RCC 7860 (cell line): ENCODE measurements at regions not wholly inside any gene's neighbourhood (a gene's known extent, or its start where the extent isn't known, plus 50 kb on each side); places are given as distances from the start of the nearest gene placed in this dataset.
"Not testable (repeated sequence)": the region's sequence is repeated elsewhere in the genome, so short reads cannot be mapped to it uniquely, and the experiment has no call there.

Experiments
- DNase-seq: peaks from one replicate; pipeline ENCODE4 v3.0.0-alpha.2; 2015; ENCODE audit warnings: low spot score
- FAIRE-seq: peaks from 2 replicates; lab custom pipeline; 2012; peaks lifted over from hg19 to GRCh38; lab: Jason Lieb, UNC

DNA sequence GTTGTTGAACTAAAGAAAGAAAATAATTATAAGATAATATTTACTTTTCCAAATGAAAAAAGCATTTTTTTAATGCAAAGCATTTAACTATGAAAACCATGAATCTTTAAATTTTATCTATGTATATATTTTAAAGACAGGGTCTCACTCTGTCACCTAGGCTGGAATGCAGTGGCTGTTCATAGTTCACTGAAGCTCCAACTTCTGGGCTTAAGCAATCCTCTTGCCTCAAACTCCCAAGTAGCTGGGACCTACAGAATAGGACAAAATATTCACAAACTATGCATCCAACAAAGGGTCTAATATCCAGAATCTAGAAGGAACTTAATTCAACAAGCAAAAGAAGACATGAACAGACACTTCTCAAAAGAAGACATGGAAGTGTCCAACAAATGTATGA lies 55.9 kb upstream of the ALB start:
- DNase-seq (no peak), FAIRE-seq (no peak)

GRCh38 chr4:73347497-73347896 lies 56.6 kb upstream of the ALB start:
- FAIRE-seq: no peak

DNA sequence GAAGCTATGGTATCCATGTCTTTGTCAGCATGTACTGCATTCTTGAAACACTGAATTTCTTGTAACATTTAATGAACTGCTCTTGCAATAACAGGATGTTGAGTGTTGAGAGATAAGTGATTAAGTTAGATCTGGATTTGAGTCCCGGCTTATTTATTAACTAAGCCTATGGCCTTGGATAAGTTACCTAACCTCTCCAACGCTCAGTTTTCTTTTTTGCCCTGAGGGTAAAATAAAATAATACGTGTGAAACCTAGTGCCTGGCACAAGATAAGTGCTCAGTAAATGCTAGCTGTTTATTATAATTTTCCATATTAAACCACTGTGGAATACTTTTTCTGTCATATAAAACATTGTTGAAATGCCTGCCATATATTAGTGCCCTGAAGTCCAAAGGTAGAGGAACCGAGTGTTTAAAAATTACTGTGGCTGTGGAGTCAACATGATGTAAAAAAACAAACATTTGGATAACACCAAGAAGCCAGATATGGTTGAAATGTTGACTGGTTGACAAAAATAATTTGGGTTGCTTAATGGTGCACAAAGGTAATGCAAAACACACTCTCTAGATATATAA lies 58.6 kb upstream of the ALB start:
- FAIRE-seq: peak; percentile 78
- DNase-seq: peak; percentile 30

More at GRCh38 chr4:73347497-73347896, 56.6 kb upstream of the ALB start:
- no peak for DNase-seq

DNA sequence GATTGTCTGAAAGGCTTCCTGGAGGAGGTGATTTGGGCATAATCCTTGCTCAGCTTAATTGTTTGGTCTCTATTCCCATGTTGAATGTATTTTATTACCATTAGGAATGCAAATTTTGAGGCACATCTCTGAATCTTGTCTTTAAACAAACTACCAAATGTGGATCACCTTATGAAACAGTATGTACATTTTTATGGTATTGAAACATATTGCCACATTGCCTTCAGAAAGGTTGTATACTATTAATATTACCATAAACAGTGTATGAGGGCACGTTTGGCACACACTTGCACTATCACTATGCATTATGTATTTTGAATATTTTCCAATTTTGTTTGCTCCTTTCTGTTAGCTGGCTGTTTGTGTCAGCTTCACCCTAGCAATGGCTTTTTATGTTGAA lies 60.0 kb upstream of the ALB start:
- DNase-seq (no peak), FAIRE-seq (no peak)

- peak; percentile 8 for DNase-seq
- no peak for FAIRE-seq
These were observed 60.7 kb upstream of the ALB start for GRCh38 chr4:73343432-73343831.

- peak; percentile 37 for DNase-seq
- no peak for FAIRE-seq
These were observed 62.6 kb upstream of the ALB start for GRCh38 chr4:73341454-73341853.

- FAIRE-seq (no peak), DNase-seq (no peak)
These were observed 63.2 kb upstream of the ALB start for GRCh38 chr4:73340917-73341316.

GRCh38 chr4:73335679-73336078 lies 68.4 kb upstream of the ALB start:
- FAIRE-seq (no peak), DNase-seq (no peak)

DNA sequence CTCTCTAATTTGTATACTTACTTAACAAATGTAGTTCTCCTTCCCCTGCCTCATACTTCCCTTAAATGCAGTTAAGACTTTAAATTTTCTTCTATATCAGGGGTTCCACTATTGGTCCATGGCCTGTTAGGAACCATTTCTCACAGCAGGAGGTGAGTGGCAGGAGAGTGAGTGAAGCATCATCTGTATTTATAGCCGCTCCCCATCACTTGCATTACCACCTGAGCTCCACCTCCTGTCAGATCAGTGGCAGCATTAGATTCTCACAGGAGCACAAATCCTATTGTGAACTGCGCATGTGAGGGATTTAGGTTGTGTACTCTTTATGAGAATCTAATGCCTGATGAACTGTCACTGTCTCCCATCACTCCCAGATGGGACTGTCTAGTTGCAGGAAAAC lies 72.1 kb upstream of the ALB start:
- not testable (repeated sequence) for FAIRE-seq

GRCh38 chr4:73329300-73329699 lies 70.7 kb upstream of the ANKRD17 start:
- no peak for DNase-seq
- no peak for FAIRE-seq

More for the DNA sequence above, 72.1 kb upstream of the ALB start:
- DNase-seq: not testable (repeated sequence)

DNA sequence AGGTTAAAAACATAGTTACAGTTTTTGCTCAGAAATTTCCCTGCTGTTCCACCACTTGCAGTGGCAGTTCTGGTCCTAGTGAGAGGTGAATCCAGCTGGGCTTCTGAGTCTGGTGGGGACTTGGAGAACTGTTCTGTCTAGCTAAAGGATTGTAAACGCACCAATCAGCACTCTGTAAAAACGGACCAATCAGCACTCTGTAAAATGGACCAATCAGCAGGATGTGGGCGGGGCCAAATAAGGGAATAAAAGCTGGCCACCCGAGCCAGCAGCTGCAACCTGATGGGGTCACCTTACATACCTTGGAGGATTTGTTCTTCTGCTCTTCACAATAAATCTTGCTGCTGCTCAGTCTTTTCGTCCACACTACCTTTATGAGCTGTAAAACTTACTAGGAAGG lies 67.2 kb upstream of the ANKRD17 start:
- not testable (repeated sequence) for FAIRE-seq, DNase-seq

DNA sequence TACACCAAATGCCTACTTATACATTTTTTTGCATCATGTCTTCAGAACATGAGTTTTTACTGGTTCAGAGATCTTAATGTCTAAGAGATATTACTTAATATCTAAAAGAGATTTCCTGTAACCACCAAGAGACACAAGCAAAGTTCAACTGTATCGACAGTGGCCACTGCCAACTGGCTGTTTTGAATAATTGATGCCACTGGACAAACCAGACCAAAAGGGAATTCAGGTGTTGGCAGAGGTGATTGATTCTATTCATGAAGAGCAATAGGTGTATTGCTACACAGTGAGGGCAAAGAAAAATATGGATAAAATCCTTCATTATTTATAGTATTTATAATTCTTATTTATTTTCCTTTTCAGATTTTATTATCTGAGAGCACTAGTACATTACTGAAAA lies 58.5 kb upstream of the ANKRD17 start:
- DNase-seq: no peak
- no peak for FAIRE-seq

DNA sequence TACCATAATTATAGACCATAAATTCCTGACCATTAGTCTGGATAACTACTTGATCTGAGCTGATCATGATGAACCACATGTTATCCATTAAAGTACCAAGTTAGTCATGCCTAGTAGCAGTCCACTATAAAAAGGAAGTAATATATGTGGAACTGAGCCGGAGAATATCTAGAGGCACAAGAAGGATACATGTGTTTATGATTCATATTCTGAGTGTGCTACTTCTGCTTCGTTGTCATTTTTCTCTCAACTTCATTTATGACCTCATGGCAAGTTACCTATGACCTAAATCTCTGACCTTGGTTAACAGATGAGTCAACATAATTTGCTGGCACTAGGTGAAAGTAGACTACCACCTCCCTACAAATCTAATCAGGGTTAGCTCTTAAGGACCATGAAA lies 56.5 kb upstream of the ANKRD17 start:
- DNase-seq (peak; percentile 55), FAIRE-seq (peak; percentile 29)

DNA sequence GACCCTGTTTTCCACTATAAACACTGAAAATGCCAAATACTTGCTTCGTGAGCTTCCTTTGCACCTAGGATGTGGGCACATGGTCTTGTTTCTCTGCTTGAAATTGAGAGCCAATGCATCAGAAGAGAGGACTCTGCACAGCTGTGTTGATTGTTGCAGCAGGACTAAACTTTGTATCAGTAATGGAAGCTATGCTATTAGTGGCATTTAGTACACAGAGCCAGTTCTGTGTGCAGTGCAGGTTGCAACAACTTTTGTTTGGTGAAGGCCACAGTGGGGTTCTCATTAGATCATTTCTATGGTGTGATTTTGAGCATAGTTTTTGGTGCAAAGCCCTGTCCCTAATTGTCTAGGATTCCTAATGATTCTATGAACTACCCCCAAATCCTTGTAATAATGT lies 54.4 kb upstream of the ANKRD17 start:
- DNase-seq (no peak), FAIRE-seq (no peak)

DNA sequence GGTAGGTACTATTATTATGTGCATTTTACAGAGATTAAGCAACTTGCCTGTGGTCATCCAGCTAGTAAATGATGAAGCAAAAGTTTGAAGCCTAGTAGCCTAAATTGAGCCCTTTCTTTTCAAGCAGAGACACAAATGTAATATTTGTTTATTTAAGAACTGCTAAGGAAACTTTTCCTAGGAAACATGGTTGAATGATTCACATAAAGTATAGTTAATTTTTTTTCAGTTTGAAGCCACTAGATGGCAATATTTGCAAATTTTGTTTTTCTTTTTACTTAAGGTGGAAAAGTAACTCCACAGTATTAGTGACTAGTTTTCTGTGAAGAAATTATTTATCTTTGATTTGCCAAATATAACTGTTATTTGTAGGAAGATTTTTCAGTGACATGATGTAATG lies 52.8 kb upstream of the ANKRD17 start:
- peak; percentile 22 for DNase-seq

DNA sequence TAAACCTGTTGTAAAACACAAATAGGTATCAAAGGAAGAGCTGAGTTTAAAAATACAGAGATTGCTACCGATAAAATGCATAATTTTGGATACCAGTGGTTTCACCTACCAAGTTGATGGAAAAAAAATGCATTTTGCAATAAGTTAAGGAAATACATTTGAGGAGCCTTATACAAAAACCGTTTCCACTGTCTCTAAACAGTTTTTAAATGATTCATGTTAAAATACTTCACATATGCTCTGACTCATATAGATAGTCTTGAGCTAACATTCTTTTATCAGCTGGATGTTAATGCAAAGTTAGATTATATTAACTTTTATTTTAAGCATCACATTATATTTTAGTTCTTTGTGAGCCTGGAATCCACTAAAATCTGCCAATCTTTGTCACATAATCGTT lies 50.6 kb upstream of the ANKRD17 start:
- FAIRE-seq (peak; percentile 68), DNase-seq (peak; percentile 25)

More for the DNA sequence above, 52.8 kb upstream of the ANKRD17 start:
- FAIRE-seq: peak; percentile 89
